HG03521 (cell line): ENCODE measurements at regions not wholly inside any gene's neighbourhood (a gene's known extent, or its start where the extent isn't known, plus 50 kb on each side); places are given as distances from the start of the nearest gene placed in this dataset.
"Not testable (repeated sequence)": the region's sequence is repeated elsewhere in the genome, so short reads cannot be mapped to it uniquely, and the experiment has no call there.

Source experiments
- ATAC-seq: cut with Tn5 transposase; IDR thresholded peaks from one replicate; pipeline ENCODE4 v1.9.1; 2021; ENCODE audit warnings: mild to moderate bottlenecking, moderate library complexity; ENCODE audit not compliant: unreplicated experiment

DNA sequence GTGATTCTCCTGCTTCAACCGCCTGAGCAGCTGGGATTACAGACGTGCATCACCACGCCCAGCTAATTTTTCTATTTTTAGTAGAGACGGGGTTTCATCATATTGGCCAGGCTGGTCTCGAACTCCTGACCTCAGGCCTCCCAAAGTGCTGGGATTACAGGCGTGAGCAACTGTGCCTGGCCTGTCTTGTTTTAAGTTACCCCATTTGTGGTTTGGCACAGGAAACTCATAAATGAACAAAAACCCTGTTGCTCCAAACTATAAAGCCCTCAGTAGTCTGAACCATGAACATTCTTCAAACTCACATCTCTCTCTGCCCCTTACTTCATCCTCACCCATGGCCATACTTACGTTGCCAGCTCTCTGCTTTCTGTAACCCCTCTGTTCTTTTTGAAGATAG is 61.7 kb downstream of the RHOU start:
- ATAC-seq: not testable (repeated sequence)

DNA sequence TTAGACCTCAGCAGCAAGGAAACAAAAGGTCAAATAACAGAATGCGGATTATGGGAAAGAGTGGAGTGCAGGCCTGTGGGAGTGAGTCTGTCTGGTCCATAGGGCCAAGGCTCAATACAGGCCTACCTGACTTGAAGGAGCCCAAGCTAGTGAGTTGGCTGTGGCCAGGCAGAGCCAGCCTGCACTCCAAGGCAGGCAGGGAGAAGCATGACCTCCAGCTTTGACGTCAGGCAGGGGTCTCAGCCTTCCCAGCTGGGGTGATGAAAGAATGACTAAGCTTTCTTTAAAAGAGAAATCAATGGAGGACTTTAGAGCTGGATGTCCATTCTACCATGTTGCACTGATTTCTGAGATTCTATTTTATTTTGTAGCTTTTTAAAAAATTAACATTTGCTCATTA is 62.8 kb downstream of the RHOU start:
- ATAC-seq: no peak

DNA sequence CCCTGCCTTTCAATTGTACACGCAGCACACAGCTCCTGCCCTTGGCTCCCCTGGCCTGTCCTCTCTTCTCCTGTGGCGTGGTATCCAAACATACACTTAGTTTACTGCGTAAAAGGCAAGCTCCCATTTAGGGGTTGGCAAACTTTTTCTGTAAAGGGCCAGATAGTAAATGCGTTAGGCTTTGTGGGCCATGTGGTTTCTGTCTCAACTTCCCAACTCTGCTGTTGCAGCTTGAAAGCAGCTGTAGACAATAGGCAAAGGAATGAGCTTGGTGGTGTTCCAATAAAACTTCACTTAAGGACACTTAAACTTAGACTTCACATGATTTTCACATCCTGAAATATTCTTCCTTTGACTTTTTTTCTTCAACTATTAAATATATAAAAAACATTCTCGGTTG is 63.3 kb downstream of the RHOU start:
- ATAC-seq: no peak

DNA sequence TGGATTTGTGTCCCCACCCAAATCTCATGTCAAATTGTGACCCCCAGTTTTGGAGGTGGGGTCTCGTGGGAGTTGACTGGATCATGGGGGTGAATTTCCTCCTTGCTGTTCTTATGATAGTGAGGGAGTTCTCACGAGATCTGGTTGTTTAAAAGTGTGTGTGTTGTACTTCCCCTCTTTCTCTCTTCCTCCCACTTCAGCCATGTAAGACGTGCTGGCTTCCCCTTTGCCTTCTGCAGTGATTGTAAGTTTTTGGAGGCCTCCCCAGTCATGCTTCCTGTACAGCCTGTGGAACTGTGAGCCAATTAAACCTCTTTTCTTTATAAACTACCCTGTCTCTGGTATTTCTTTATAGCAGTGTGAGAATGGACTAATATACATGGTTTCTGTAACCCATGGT is 64.6 kb downstream of the RHOU start:
- ATAC-seq: no peak

DNA sequence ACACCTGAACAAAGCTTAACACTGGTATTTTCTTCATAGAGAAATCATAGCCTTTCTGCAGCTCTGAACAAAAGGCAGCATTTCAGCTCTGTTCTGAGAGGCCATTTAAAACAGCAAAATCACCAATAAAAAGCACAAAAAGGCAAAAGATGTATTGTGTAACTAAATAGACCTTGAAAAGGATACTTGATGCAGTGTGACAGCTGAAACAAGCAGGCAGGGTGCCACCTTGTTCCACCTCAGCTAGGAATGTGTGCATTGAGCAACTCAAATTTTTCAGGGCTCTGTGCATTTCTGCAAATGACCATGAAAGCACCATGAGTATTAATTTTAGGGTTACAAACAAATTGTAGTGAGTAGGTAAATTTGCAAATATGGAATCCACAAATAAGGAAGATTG is 65.8 kb downstream of the RHOU start:
- no peak for ATAC-seq

DNA sequence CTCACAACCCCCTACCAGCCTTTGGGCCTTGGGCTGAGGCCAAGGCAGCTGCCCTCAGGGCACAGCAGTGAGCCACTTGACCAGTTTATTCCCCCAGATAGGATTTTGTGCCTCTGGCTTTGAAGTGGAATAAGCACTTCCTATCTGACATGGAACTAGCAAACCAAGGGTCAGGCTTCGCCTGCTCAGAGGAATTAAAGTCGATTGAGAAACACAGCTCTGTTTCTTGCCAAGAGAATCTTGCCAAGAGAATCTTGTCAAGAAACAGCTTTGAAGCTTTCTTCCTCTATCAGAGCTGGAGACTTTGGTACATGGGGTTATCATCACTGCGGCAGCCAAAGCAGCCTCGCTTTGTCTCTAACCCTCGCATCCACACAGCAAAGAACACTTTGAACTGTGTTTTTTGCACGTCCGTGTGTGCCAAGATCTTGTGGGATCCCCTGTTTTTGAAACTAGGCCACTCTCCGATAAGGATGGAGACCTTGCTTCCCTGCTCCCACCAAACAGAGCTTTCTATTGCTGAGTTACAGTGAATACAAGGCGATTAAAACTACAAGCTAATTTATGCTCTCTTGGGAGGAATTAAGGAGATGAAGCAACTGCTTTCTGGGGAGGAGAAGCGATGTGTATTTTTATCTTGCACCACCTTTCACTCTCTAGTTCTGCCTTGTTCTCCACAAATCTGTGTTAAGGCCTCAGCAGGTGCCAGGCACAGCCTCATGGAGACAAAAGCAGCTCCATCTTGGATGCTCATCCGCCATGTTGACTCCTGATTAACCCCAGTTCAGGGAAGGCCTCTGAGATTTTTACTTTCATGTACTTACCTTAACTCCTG is 67.3 kb downstream of the RHOU start:
- ATAC-seq: no peak

DNA sequence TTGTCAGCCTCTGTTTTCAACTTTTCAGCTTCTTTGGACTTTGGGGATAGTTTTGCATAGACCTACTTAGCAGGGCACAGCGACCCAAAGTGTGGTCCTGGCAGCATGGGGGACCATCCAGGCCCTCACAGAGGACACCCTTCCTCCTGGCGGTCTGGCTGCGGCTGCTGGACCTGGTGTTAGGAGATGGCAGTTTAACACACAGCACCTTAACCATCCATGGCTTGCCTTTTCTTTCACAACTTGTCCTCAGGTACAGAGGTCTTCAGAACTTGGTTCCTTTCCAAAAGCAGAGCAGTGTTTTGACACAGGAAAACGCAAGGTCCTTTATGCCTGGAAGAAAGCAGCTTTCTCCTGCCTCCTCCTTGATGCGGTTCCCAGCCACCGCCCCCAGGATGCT is 68.1 kb downstream of the RHOU start:
- ATAC-seq: no peak

DNA sequence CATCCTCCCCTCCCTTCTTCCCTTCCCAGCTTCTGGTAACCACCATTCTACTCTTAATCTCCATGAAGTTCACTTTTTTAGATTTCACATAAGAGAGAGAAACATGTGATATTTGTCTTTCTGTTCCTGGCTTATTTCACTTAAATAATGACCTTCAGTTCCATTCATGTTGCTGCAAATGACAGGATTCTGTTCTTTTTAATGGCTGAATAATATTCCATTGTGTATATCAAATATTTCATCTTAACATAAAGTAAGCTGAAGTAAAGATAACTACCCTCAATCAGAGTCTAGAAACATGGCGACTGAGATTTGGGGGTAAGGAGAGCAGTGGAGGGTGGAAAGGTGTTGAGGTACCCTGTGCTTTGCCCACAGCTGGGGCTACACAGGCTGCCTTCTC is 68.9 kb downstream of the RHOU start:
- no peak for ATAC-seq

DNA sequence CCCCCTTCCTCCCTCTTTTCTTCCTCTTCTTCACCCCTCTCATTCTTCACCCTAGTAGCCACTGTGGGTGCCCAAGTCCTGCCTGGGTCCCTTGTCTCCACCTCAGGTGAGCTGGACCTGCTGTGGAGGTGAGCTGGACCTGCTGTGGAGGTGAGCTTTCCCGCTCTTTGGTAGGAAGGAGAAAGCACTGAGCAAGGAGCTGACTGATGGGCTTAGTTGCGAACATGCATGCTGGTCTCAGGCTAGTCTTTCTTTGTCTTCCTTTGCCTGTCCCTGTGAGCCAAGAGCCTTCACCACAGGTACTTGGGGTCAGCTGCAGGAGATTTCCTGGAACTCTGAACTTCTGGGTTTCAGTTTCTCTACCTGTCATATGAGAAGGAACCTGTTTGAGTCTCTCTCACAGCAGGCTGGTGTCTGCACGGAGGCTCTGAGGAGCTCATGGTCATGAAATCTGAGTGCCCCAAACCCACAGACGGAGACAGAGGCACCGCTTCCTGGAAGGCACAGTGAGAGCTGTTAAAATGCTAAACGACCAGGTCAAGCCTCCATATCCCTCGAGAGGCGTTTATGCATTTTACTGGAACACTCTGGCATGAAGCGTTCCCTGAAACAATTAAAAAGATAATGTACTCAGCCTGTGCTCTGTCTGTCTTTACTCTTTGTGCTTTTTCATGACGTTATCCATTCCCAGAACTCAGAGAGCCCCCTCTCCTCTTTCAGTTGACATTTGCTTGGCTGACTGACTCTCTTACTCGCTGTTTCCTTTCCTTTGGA is 69.5 kb downstream of the RHOU start:
- no peak for ATAC-seq

DNA sequence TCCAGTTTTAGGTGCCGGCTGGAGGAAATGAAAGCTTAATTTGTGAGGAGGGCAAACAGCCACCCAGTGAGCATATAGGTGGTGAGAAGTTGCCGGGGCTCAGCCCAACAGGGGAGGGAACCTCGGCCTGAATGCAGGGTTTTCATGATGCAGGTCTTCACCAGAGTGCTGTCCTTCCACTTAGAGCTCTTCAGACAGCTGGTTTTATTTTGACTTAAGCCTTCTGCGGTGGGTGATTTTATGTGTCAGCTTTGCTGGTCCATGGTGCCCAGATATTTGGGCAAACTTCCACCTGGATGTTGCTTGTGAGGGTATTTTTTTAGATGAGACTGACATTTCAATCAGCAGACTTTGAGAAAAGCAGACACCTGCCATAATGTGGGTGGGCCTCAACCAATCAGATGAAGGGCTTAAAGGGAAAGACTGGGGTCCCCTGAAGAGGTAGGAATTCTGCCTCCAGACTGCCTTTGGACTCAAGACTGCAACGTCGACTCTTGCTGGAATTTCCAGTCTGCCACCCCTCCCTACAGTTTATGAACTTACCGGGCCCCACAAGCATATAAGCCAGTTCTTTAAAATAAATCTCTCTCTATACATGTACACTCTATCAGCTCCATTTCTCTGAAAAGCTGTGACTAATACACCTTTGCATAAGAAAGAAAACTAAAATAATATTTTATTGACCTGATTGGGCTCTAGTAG is 72.8 kb downstream of the RHOU start:
- no peak for ATAC-seq

DNA sequence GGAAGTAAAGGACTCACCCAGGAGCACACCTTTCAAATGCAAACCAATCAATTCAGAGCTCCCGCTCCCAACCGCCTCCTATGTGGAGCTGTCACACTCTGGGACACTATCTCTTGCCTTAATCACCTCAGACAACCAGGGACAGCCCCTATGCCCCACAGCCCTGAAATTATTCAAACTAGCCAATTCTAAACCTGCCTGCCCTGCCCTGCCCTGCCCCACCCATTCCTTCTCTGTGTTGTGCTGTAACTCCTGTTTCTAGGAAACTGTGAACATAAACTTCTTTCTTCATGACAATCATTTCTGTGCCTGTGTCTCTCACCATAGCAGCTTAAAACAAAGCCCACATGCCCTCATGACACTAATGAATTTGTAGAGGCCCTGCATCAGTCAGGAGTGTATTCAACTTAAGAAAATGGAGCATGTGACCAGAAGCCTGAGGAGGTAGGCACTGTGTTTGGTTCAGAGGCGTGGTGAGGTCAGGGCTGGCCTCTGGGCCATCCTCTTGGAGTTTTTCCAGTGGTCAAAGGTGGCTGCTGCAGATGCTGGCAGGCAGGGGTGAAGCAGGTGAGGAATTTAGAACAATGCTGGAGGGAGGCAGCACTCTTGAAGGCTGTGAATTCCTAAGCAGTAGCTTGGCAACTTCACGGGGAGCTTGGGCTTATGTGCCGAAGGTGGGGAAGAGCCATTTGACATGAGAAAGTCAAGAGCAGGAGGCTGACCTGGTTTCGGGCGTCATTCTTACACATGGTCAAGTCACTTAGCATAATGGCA is 74.5 kb downstream of the RHOU start:
- no peak for ATAC-seq

DNA sequence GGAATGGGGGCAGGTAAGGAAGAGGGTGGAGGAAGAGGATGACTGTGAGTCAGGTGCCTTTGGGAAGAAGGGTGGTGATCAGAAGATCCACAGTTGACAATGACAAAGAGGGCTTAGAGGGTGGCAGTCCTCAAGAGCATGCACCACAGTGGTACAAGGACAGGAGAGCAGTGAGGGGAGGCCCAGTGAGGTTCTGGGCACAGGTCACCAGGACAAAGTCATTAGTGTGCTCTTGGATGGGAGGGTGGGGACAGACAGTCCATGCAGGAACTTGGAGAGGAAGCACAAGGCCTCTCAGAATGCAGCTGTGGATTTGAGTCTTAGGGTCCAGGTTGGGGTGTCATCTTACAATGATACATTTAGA is 75.1 kb downstream of the RHOU start:
- no peak for ATAC-seq

DNA sequence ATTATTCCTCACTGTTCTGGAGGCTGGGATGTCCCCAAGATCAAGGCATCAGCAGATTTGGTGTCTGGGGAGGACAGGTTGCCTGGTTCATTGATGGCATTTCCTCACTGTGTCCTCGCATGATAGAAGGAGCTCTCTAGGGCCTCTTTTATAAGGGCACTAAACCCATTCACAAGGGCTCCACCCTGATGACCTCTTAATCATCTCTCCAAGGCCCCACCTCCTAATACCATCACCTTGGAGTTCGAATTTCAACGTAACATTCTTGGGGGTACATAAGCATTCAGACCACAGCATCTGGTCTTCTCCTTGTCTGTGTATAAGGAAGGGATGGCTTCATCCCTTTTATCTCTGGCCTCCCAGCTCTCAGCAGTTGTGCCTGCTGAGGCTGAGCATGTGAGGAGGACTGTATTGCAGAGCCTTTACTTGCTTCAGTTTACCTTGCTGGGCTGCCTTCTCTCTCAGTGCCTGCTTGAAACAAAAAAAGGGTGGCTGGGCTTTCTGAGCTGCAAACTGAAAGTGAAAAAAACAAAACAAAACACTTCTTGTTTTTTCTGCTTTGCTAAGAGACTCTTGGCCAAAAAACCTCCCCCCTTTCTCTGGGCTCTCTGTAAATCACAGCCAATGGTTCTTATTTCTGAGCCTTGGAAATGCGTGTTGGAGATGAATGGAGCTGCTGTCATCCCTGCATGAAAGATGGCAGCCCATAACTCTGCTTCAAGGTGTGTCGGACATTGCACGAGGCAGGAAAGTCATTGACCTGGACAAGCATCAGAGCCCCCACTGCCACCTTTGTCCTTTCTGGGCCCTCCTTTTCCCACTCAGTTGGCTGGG is 75.8 kb downstream of the RHOU start:
- ATAC-seq: no peak

DNA sequence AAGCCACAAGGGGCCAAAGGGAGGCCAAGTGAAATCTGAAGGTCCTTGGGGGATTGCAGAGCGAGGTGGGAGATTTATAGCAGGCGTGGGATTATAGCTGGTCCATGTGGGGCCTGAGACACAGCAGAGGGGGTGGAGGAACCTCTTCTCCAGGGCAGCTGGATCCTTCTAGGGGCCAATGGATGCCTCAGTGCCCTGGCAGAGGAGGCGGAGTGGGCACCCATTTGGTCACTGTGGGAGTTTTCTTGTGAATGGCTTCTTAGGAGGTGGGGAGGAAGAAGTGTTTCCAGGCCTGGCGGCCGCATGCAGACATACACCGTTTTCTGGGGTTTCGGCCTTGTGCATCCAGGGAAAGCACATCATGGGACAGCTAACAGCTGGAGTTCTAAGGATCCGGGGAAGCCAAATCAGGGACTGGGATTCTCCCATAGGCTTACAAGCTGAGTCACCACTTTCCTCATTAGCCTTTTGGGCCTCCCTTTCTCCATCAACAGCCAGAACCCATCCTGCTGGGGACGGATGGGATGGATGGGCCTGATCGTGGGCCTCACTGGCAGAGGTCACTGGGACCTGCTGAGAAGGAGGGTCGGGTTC is 76.5 kb downstream of the RHOU start:
- no peak for ATAC-seq

DNA sequence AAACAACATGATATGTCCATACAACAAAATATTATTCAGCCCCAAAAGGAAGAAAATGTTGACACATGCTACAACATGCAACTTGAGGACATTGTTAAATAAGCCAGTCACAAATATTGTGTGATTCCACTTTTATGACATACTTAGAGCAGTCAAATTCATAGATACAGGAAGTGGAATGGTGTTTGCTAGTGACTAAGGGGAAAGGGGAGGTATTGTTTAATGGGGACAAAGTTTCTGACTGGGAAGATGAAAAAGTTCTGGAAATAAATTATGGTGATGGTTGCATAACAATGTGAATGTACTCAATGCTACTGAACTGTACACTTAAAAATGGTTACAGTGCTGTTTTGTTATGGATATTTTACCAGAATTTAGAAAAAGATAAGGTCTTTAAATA is 77.7 kb downstream of the RHOU start:
- ATAC-seq: no peak

DNA sequence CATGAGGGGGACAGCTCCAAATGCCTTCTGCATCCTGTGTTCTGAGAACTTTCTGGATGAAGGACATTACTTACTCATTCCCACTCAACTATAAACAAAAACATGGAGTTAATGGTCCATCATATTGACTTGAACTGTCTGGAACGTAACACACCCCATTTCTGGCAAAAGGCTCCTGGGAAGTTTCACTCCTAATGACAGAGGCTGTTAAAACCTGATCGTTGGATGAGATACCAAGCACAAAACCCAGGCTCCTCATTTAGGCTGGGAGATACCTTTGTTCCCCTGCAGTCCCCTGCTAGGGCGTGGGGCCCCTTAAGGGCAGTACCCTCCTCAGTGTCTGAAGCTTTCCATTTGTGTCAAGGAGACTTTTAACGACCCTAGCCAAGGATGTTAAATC is 78.9 kb downstream of the RHOU start:
- no peak for ATAC-seq

DNA sequence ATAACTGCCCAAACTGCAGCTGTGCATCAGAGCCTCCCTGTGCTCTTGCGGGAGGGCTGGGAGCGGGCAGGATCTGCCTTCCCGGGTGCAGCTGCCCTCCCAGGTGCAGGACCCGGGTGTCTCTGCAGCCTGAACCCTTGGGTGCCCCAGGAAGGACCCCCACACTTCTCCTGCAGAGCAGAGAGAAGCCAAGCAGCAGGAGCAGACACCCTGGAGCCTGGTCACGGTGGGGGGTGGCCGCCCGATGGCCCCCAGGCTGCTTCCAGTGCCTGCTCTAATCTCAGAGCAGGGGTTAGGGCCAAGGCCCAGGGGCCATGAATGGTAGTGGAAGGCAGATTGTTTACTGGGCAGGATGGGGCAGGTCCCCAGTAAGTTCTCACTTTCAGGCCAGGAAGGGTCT is 83.0 kb downstream of the RHOU start:
- ATAC-seq: no peak

DNA sequence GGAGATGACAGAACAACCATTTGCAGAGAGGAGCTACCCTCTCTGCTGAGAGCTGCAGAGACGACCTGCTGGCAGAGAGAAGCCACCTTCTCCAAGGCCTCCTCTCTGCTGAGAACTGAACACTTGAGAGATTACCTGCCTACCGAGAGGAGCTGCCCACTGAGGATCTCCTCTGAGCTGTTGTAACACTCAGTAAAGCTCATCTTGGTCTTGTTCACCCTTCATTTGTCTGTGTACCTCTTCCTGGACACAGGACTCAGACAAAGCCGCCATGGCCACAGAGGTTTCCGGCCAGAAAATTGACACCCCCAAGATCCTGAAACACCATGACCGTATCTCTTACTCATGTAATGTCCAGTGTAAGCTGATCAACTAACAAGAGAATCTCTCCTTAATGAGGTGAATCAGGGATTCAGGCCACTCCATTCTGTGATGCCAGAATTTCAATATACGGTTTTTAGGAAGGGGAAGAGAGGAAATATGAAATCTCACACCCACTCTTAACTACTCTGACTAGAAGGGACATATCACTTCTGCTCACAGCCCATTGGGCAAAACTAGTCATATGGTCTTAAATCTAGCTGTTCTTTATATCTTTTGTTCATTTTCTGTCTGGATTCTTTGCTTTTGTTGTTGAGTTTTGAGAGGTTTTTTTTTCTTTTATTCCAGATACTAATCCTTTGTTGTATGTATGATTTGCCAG is 83.8 kb downstream of the RHOU start:
- ATAC-seq: no peak

DNA sequence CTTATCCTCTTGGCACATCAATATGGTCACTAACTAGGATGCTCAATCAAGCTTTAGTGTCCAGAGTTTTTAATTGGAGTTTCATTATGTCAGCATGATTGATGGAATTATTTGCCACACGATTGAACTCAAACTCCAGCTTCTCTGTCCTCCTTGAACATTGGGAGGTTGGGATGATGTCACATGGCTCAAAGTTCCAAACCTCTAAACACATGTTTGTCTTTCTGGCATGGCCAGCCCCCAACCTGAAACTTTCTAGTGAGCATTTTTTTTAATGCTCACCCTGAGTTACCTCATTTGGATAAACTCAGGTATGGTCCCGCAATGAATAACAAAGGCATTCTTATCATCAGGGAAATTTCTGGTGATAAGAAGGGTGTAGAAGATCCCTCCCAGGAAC is 86.0 kb downstream of the RHOU start:
- no peak for ATAC-seq
